Adrenal gland (tissue), 9 donors: ENCODE measurements at regions not wholly inside any gene's neighbourhood (a gene's known extent, or its start where the extent isn't known, plus 50 kb on each side); places are given as distances from the start of the nearest gene placed in this dataset.

Source experiments
- DNase-seq, 7 donors: peaks; one replicate each; pipeline ENCODE4 v3.0.0-alpha.2; 2019 to 2020
- H3K27ac ChIP-seq, 5 donors: fragments of 200-600 bp; sonication (generic) in 4 of 5; 1 replicate in 3 of 5; 2 replicates in 2 of 5; pipeline versions ENCODE4 v1.5.1 to v1.8.0; 2016 to 2020; ENCODE audit warnings: mild to moderate bottlenecking in 1 of 5
- H3K27me3 ChIP-seq: fragments of 200-600 bp; 2 replicates; pipeline ENCODE4 v1.8.0; 2021
- H3K36me3 ChIP-seq, 2 donors: fragments of 200-600 bp; replicated peaks in 1 of 2; 1 replicate in 1 of 2; 2 replicates in 1 of 2; pipeline versions ENCODE4 v1.5.1 to v1.8.0; 2018 to 2022
- H3K4me1 ChIP-seq, 2 donors: fragments of 200-600 bp; replicated peaks in 1 of 2; 1 replicate in 1 of 2; 2 replicates in 1 of 2; pipeline versions ENCODE4 v1.5.1 to v1.8.0; 2018 to 2021
- H3K4me3 ChIP-seq, 4 donors: fragments of 200-600 bp; sonication (generic) in 3 of 4; one replicate each; pipeline ENCODE4 v1.5.1; 2016 to 2018
- H3K9me3 ChIP-seq, 3 donors: fragments of 200-600 bp; sonication (generic) in 1 of 3; replicated peaks in 1 of 3; 1 replicate in 2 of 3; 2 replicates in 1 of 3; pipeline versions ENCODE4 v1.5.1 to v1.8.0; 2016 to 2021
- POLR2A ChIP-seq, 2 donors: fragments of 450-650 bp; IDR thresholded peaks; one replicate each; pipeline ENCODE4 v1.6.1; 2017; ENCODE audit warnings: antibody characterized with exemption in 2 of 2, mild to moderate bottlenecking in 2 of 2, moderate library complexity in 1 of 2
- WGBS, 4 donors: extraction: QIAGEN DNeasy Blood & Tissue Kit in 2 of 4; methylation state at CpG; one replicate each; pipeline versions ENCODE4 v1.1.5 to v1.1.7; 2013 to 2017; 5-methylcytosine and 5-hydroxymethylcytosine counted together
- intact Hi-C, 2 donors: fragments of 100-400 bp; cut with DNase I; formaldehyde crosslinking; loops; one replicate each; pipeline versions ENCODE4 v1.14.1 to v1.15.0; 2022 to 2023
- TF ChIP-seq, protein P1 (sequence below), 6 experiments: fragments of 450-650 bp in 4 of 6; fragments of 200-600 bp in 2 of 6; sonication (generic) in 1 of 6; IDR thresholded peaks; 1 replicate in 5 of 6; 2 replicates in 1 of 6; pipeline versions ENCODE4 v1.5.1 to v1.8.0; 2016 to 2021; ENCODE audit warnings: antibody characterized with exemption in 6 of 6, mild to moderate bottlenecking in 2 of 6, moderate library complexity in 1 of 6
- donor health status: healthy with polysubstance abuse.
- donor health status: Bipolar disorder and iron deficiency.
- donor health status: DM: yes; HTN: yes; CAD: no.
- donor health status: DM: no; HTN: no; CAD: no.
- donor health status: DM: no; HTN: no; CAD: no.

DNA sequence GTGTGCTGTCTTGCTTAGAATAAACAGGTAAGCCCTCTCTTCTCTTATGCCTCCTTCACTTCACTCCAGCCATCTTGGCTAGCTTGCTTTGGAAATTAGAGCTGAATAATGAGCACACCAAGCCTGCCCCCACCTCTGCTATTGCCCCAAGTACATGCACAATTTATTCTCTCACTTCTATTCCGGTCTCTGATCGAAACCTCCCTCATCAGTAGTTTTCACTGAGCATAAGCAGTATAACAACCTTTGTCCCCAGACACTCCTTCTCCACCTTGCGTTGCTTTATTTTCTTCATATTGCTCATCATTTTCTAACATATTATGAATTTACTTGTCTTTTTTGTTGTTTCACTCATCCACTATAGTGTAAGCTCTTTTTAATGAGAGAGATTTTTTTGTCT is 253.4 kb downstream of the GXYLT1 start:
- Histone ChIP-seq H3K36me3 (no peaks in the 10 kb centered on the region), H3K27ac (no peak overlapping the region), H3K4me1 (no peaks in the 10 kb centered on the region), H3K27me3 (no peaks in the 10 kb centered on the region), H3K4me3 (no peak overlapping the region), H3K9me3 (no peaks in the 10 kb centered on the region)
- no peak for TF ChIP-seq POLR2A (IDR thresholded peaks at IDR 0.05)
- TF ChIP-seq, protein P1, sequence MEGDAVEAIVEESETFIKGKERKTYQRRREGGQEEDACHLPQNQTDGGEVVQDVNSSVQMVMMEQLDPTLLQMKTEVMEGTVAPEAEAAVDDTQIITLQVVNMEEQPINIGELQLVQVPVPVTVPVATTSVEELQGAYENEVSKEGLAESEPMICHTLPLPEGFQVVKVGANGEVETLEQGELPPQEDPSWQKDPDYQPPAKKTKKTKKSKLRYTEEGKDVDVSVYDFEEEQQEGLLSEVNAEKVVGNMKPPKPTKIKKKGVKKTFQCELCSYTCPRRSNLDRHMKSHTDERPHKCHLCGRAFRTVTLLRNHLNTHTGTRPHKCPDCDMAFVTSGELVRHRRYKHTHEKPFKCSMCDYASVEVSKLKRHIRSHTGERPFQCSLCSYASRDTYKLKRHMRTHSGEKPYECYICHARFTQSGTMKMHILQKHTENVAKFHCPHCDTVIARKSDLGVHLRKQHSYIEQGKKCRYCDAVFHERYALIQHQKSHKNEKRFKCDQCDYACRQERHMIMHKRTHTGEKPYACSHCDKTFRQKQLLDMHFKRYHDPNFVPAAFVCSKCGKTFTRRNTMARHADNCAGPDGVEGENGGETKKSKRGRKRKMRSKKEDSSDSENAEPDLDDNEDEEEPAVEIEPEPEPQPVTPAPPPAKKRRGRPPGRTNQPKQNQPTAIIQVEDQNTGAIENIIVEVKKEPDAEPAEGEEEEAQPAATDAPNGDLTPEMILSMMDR (IDR thresholded peaks at IDR 0.05), result no peak
- no peak for DNase-seq
- intact Hi-C loops, result no loop called here
- WGBS, 4 donors, result 88 to 94% (median 91%) methylated on average over 3 of the region's 3 CpGs

GRCh38 chr12:41888285-41888684 is 256.4 kb downstream of the GXYLT1 start:
- no peaks in the 10 kb centered on the region for H3K4me1 ChIP-seq
- TF ChIP-seq, protein P1 (IDR thresholded peaks at IDR 0.05), result no peak
- TF ChIP-seq POLR2A (IDR thresholded peaks at IDR 0.05), result no peak
- DNase-seq, result no peak
- H3K9me3 ChIP-seq, result no peaks in the 10 kb centered on the region
- H3K27ac ChIP-seq, result no peak overlapping the region
- no peak overlapping the region for H3K4me3 ChIP-seq
- intact Hi-C loops, result no loop called here
- no peaks in the 10 kb centered on the region for H3K36me3 ChIP-seq
- H3K27me3 ChIP-seq, result no peaks in the 10 kb centered on the region

DNA sequence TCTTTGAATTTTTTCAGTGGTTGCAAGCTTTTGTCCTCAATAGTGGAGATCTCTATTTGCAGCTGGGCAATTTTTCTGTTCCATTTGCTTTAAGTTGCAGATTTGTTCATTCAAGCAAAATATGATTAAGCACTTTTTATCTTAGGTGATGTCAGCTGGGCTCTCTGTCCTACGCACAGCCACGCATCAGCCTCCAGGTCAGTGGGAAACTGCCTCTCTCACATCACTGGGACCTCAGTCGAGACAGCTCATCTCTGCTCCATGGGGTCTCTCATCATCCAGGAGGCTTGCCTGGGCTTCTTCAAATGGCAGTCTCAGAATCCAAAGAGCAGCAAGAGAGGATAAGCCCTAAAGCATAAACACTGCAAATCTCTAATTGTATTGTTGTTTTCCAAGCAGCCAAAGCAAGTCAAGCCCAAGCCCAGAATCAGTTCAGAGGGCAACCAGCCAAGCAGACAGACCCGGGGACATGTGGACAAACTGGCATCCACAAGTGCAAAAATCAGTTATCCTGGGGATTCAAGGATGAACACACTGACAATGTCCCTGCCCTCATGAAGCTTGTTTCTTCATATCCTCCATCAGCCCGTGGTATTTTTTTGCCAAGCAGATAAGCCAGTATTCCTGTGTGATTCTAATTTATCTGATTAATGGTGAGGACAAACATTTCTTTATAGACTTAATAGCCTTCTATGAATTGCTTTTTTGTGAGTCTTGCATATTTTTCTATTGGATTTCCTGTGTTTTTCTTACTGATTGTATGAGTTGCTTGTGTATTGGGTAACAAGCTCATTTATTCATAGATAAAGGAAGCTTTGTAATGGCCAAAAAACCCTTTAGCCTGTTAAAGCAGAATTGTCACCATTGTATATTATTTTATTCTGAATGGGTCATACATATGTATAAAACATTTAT is 262.5 kb downstream of the GXYLT1 start:
- H3K27ac ChIP-seq, result no peak overlapping the region
- intact Hi-C loops, result no loop called here

GRCh38 chr12:41869432-41869831 is 275.2 kb downstream of the GXYLT1 start:
- intact Hi-C loops, result no loop called here
- WGBS, 4 donors, result 49 to 62% (median 55%) methylated on average over 2 of the region's 2 CpGs
- no peak overlapping the region for H3K27ac ChIP-seq
- no peak for TF ChIP-seq POLR2A (IDR thresholded peaks at IDR 0.05)
- TF ChIP-seq, protein P1 (IDR thresholded peaks at IDR 0.05), result no peak
- H3K27me3 ChIP-seq, result no peaks in the 10 kb centered on the region
- H3K36me3 ChIP-seq, result no peaks in the 10 kb centered on the region
- H3K9me3 ChIP-seq, result no peaks in the 10 kb centered on the region
- H3K4me3 ChIP-seq, result no peak overlapping the region
- H3K4me1 ChIP-seq, result no peaks in the 10 kb centered on the region
- no peak for DNase-seq

More for the DNA sequence above, 262.5 kb downstream of the GXYLT1 start:
- Histone ChIP-seq H3K4me1 (no peaks in the 10 kb centered on the region), H3K9me3 (no peaks in the 10 kb centered on the region), H3K27me3 (no peaks in the 10 kb centered on the region), H3K36me3 (no peaks in the 10 kb centered on the region), H3K4me3 (no peak overlapping the region)
- DNase-seq, result no peak
- 61 to 72% (median 66%) methylated on average over 5 of the region's 5 CpGs for WGBS, 4 donors
- TF ChIP-seq, protein P1 (IDR thresholded peaks at IDR 0.05), result no peak
- no peak for TF ChIP-seq POLR2A (IDR thresholded peaks at IDR 0.05)
